ENCODE measurements at regions not wholly inside any gene's neighbourhood (a gene's known extent, or its start where the extent isn't known, plus 50 kb on each side); places are given as distances from the start of the nearest gene placed in this dataset.

- TF ChIP-seq, protein P1, sequence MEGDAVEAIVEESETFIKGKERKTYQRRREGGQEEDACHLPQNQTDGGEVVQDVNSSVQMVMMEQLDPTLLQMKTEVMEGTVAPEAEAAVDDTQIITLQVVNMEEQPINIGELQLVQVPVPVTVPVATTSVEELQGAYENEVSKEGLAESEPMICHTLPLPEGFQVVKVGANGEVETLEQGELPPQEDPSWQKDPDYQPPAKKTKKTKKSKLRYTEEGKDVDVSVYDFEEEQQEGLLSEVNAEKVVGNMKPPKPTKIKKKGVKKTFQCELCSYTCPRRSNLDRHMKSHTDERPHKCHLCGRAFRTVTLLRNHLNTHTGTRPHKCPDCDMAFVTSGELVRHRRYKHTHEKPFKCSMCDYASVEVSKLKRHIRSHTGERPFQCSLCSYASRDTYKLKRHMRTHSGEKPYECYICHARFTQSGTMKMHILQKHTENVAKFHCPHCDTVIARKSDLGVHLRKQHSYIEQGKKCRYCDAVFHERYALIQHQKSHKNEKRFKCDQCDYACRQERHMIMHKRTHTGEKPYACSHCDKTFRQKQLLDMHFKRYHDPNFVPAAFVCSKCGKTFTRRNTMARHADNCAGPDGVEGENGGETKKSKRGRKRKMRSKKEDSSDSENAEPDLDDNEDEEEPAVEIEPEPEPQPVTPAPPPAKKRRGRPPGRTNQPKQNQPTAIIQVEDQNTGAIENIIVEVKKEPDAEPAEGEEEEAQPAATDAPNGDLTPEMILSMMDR (conservative IDR thresholded peaks at IDR 0.05; ENCODE audit: low read depth, low read length): no peak
- TF ChIP-seq POLR2A (IDR thresholded peaks at IDR 0.05; ENCODE audit: low read depth, low read length): no peak
- TF ChIP-seq NFE2L2 (IDR thresholded peaks at IDR 0.05; ENCODE audit: low read depth, low read length): no peak
- no peak for TF ChIP-seq MXI1 (IDR thresholded peaks at IDR 0.05; ENCODE audit: borderline replicate concordance, low read depth, low read length)
- TF ChIP-seq MAZ (IDR thresholded peaks at IDR 0.05; ENCODE audit: borderline replicate concordance, low read depth, low read length): no peak
- TF ChIP-seq, protein P2, sequence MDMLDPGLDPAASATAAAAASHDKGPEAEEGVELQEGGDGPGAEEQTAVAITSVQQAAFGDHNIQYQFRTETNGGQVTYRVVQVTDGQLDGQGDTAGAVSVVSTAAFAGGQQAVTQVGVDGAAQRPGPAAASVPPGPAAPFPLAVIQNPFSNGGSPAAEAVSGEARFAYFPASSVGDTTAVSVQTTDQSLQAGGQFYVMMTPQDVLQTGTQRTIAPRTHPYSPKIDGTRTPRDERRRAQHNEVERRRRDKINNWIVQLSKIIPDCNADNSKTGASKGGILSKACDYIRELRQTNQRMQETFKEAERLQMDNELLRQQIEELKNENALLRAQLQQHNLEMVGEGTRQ (IDR thresholded peaks at IDR 0.05; ENCODE audit: low read depth, low read length): no peak
- no peak for TF ChIP-seq RAD21 (IDR thresholded peaks at IDR 0.05; ENCODE audit: low read length)
- TF ChIP-seq, protein P3, sequence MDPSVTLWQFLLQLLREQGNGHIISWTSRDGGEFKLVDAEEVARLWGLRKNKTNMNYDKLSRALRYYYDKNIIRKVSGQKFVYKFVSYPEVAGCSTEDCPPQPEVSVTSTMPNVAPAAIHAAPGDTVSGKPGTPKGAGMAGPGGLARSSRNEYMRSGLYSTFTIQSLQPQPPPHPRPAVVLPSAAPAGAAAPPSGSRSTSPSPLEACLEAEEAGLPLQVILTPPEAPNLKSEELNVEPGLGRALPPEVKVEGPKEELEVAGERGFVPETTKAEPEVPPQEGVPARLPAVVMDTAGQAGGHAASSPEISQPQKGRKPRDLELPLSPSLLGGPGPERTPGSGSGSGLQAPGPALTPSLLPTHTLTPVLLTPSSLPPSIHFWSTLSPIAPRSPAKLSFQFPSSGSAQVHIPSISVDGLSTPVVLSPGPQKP (IDR thresholded peaks at IDR 0.05; ENCODE audit: borderline replicate concordance, low read depth, low read length): no peak
- TF ChIP-seq RCOR1 (IDR thresholded peaks at IDR 0.05; ENCODE audit: insufficient replicate concordance, low read length): no peak
- no peak for TF ChIP-seq BHLHE40 (IDR thresholded peaks at IDR 0.05; ENCODE audit: low read depth, low read length)
- TF ChIP-seq SMC3 (IDR thresholded peaks at IDR 0.05; ENCODE audit: low read depth, low read length): no peak
Observed at GRCh38 chr2:180062178-180062577, 55.1 kb upstream of the CWC22 start.
